ENCODE measurements at regions not wholly inside any gene's neighbourhood (a gene's known extent, or its start where the extent isn't known, plus 50 kb on each side); places are given as distances from the start of the nearest gene placed in this dataset.

GRCh38 chr18:46182633-46183358, 78.6 kb downstream of the HAUS1 start:
- TF ChIP-seq CTCF (IDR thresholded peaks at IDR 0.05) (no peak), REST (IDR thresholded peaks at IDR 0.05; ENCODE audit: insufficient read depth in 1 of 2, low read depth in 2 of 2, low read length in 1 of 2) (no peak)

Measured in Panc1 (cell line).